GM18873 (cell line): ENCODE measurements at regions not wholly inside any gene's neighbourhood (a gene's known extent, or its start where the extent isn't known, plus 50 kb on each side); places are given as distances from the start of the nearest gene placed in this dataset.
"Not testable (repeated sequence)": the region's sequence is repeated elsewhere in the genome, so short reads cannot be mapped to it uniquely, and the experiment has no call there.

Experiments used
- ATAC-seq: cut with Tn5 transposase; IDR thresholded peaks from one replicate; pipeline ENCODE4 v1.9.1; 2021; ENCODE audit warnings: mild to moderate bottlenecking, moderate library complexity, moderate number of reproducible peaks; ENCODE audit not compliant: unreplicated experiment, low FRiP score

DNA sequence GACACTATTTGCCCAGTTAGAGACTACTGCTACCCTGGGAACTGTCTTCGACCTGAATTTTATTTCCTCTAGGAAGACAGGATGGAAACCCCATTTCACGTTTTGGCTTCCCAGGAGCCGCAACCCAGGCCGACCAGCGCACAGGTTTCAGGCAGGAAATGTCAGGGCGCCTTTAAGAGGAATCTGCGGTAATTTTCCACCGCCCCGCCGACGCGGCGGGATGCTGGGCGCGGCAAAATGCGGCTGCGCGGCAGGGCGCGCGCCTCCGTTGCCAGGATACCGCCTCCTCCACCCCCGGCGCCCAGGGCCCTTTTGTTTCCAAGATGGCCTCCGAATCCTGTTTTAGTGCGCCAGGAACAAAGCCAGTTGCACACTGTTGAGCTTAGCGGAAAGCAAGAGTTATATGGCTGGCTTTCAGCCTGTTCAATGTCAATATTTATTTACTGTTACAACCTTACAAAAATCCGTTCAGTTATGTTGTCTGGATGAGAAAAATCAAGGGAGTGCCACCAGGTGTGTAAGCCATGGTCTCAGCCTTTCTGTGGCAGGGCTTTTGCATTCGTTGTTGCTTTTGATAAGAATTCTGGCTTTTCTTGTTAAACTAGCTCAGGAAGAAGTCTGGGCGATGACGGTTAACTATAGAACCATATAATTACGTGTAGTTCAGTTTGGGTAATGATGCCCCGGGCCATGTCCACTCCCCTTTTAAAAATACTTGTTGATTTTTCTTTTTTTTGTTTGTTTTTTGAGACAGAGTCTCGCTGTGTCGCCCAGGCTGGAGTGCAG, 79.7 kb upstream of the CHD2 start:
- ATAC-seq = peak; percentile 63

DNA sequence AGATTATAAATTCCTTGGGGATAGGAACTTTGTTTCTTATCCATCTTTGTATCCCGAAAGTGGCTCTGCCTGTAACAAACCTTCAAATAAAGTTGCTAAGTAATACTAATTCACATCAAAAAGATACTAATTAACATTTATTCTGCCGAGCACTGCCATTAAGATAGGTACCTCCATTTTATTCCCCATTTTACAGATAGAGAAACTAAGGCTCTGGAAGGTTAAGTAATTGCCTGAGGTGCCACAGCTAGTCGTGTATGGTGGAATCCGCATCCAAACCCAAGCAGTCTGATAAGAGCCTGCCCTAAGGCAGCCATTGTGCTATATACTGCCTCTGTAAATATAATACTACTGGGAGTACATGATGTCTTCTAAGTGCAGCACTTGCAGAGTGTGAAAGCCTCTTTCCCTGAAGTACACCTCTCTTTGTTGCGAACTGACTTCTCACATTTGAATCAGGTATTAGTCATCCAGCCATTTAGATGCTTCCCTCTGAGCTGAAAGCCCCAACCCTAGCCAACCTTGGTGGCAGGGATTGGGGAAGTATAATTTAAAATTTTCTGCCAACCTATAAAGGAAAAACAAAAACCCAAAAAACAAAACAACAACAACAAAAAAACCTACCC, 78.5 kb upstream of the CHD2 start:
- no peak for ATAC-seq

DNA sequence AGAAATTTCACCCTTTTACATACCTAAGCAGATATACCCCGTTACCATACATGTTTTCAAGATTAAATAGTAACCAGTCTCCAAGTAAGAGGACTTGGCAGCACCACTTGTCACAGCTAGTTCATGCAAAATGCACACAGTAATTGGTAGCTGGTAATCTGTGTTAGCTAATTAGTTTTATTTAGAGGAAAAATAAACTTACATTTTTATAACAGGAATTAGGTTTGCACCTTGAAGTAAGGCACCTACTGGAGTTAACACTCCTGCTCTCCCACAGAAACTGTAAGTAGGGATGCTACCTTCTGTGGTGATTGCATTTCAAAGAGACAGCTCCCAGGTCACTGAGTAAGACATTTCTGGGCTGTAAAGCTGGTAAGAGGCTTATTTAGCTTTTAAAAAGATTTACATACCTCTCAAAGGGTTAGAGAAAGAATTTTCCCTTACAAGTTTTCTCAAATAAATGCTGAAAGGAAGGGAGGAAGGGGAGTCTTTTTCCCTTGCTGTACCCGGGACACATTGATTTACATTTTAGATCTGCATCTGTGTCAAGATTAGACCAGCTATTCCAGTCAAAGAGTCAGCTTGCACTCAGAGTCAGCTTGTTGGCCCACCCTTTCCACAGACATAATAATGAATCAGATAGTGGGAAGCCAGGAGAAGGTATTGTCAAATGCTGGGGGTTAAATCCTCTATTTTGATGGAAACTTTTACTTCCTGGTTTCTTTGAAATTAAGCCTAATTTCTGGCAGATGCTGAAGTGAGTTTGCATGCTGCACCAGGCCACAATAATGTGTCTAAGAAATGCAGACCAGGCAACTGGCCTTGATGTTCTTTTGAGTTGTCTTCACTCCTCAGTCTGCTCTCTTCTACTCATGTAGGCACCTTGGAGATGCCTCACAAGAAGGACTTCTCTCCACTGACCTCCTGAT, 77.6 kb upstream of the CHD2 start:
- no peak for ATAC-seq

DNA sequence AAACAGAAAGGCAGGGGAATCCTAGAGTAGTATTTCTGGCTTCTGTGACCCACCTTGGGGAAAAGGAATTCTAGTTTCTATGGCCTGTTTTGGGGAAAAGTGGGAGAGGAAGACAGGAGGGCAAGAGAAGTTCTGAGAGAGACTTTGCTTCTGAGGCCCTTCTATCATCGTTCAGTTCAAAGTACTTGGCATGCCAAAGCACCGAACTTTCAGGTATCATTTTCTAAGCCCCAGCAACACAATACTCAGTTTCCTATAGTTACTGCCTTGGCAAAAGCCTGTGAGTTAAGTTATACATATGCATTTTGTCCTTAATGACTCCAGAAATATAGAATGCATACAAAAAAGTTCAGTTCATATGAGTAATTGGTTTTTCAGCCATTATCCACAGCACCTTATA, 74.1 kb upstream of the CHD2 start:
- no peak for ATAC-seq

DNA sequence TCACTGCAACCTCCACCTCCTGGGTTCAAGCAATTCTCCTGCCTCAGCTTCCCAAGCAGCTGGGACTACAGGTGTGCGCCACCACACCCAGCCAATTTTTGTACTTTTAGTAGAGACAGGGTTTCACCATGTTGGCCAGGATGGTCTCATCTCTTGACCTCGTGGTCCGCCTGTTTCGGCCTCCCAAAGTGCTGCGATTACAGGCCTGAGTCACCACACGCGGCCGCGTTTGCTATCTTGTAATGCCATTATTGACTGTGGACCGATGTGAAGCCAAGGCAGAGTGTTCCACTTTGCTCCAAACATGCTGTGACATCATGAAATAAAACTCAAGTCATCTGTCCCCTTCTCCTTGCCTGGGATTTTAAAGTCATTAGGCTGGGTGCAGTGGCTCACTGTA, 72.1 kb upstream of the CHD2 start:
- ATAC-seq = not testable (repeated sequence)

DNA sequence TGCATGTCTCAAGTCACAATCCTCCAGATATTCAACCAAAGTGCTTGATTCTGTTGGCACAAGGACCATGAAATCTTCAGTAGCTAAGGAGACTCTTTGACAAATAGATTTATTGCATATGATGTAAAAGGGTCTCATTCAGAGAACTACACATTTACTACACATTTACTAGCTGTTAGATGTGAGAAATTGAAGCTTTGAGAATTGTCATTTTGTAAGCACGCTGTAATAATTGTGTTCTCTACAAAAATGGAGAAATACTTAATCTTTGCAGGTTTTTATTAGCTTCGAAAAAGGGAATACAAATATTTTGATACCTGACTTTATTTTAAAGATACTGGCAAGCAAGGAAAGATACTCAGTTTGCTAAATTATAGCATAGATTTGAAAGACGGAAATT, 70.2 kb upstream of the CHD2 start:
- no peak for ATAC-seq

DNA sequence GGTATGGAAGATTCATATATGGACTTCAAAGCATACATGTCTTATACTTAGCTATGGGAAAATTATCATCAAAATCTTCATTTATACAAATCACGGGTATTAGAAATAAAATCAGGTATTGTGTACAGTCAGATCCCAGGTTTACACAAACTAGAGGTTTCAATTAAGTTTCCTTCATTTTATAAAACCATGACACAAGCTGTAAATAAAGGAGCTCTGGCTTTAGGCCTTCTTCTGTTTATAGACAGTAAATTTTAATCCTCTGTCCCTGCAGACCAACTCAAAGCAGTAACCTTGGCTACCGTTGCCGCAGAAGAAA, 68.8 kb upstream of the CHD2 start:
- ATAC-seq = no peak

DNA sequence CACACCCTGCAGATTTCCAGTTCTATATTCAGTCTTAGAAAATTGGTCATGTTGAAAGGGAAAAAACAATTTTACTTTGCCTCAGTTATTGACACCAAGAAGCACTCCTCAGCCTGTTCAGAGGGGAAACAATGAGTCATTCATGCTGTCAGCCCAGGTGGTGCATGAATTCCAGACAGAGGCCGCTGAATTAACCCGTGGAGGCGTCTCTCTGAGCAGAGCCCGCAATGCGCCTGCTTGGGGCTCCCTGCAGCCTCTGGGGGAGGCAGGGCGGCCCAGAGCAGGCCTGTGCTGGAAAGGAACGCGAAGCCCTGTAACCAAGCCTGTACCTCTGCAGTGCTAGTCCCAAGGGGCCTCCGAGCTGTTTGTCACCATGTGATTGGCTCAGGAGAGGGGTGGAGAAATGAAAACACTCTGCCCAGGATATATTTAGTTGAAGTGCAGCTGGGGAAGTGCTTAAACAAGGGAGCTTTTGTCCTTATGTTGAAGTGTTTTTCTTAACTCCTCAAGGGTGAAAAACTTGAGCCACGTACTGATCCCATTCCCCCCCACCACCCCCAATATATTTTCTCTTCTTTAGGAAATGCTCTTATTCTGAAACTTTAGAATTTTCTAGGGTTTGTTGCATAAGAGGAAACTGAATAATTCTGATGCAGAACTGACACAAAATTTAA, 68.3 kb upstream of the CHD2 start:
- ATAC-seq = peak; percentile 98

DNA sequence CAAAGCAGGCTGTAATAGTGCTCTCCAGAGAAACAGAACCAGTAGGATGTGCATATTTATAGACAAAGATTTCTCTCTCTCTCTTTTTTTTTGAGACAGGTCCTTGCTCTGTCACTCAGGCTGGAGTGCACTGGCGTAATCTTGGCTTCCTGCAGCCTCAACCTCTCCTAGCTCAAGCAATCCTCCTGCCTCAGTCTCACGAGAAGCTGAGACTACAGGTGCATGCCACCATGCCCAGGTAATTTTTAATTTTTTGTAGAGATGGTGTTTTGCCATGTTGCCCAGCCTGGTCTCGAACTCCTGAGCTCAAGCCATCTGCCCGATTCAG, 67.1 kb upstream of the CHD2 start:
- ATAC-seq = no peak

DNA sequence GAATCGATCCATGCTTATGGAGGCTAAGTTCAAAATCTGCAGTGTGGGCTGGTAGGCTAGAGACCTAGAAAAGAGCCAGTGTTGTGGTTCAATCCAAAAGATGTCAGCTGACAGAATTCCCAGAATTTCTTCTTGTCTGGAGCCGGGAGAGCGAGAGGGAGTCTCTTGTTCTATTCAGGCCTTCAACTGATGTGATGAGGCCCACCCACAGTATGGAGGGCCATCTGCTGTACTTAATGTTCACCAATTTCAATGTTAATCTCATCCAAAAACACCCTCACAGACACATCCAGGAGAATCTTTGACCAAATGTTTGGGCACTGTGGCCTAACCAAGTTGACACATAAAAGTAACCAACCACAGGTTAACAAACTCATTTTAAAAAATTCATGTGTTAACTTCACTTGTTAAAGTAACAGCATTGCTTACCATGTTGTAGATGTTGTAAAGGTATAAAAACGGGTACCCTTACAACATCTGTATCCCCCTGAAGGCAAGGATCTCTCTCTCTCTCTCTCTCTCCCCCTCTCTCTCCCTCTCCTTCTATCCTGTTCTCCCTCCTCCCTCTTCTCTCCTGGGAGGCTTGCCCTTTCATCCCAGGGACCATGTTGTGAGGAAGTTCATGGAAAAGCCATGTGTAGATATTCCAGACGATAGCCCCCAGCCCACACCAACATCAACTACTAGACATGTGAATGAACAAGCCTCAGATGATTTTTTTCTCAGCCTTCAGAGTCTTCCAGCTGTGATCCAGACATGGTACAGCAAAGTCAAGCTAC, 66.4 kb upstream of the CHD2 start:
- no peak for ATAC-seq

DNA sequence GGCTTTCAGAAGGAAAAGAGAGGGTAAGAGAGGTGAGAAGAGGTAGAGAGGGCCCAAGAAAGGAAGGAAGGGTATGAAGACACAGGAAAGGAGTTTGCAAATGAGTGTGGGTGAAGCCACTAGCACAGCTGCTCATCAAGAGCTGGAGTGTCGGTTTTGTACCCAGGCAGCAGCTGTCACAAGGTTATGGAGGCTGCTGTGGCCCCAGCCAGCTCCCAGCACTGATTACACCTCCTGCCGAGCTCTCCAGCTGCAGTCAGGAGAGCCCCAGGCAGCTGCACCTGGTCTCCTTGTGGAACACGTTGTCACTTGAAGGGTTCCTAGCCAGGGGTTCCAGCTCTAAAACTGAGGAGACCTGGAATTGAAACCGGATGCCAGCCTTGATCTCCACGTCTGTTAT, 60.4 kb upstream of the CHD2 start:
- ATAC-seq = no peak

DNA sequence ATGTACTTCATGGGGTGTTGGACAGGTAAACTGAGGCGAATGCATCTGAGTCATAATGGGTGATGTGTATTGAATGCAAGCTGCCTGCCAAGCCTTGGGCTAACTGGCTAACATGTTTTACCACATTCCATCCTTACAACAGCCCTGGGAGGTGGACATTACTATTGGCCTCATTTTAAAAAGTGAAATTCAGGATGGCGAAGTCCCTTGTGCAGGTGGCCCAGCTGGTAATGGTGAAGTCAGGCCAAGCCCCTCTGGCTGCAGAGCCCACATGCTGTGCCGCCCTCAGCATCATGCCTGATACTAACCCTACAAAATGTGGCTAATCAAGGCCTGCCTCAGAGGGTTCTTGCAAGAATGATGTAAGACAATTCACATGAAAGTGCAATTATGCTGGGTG, 60.0 kb upstream of the CHD2 start:
- ATAC-seq = no peak

DNA sequence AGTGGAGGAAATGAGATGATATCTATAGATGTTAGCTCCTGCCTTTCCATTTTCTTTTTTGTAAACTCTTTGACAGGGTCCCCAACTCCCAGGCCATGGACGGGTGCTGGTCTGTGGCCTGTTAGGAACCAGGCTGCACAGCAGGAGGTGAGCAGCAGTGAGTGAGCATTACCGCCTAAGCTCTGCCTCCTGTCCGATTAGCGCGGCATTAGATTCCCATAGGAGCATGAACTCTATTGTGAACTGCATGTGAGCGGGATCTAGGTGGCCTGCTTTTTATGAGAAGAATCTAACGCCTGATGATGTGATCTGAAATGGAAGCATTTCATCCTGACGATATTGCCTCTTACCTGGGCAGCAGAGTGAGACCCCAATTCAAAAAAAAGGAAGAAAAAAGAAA, 56.8 kb upstream of the CHD2 start:
- ATAC-seq = no peak

DNA sequence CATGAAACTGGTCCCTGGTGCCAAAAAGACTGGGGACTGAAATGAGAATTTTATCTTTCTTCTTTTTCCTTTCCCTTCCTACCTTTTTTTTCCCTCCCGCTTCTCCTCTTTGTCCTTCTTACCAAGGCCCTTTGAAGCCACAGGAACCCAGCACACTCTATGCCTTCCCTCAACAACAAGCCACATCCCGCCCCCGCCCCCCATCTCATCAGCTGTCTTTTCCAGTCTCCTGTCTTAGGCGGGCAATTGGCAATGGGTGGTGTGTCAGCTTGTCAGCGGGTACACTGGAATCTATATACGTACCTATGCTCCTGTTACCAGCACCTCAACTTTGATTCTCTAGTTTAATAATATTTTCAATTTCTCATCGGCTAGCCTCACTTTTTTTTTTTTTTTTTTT, 56.3 kb upstream of the CHD2 start:
- ATAC-seq = no peak

DNA sequence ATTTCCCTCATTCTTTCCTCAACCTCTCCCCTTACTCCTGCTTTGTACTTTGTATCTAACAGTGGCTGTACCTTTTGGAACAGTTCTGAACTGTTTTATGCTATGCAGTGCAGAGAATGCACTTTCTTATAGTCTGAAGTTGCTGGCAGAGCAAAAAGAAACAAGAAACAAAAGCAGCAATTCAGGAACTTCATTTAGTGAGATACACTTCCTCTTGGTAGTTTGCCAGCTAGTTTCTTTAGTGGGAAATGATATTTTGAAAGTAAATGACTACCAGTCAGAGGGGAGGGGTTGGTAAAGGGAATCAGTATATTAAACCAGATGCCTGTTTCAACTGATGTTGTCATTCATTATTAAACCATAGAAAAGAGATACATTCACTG, 55.0 kb upstream of the CHD2 start:
- no peak for ATAC-seq

DNA sequence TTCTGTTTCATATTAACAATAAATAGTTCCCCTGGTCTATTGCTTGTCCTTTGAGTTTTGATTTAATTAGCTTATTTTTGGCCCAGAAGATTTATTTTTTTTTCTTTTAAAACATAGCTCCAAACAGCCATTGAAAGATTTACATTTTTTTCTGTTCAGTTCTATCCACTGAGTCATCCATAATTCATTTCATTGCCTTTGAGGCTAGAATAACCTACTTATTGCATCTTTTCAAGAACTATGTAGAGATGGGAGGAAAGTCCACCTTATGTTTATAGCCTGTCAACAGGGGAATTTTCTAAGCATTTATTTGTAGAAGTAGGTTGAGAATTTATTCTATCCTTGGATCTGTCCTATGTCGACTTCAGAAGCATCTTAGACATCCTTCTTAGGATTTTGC, 53.4 kb upstream of the CHD2 start:
- ATAC-seq = no peak

DNA sequence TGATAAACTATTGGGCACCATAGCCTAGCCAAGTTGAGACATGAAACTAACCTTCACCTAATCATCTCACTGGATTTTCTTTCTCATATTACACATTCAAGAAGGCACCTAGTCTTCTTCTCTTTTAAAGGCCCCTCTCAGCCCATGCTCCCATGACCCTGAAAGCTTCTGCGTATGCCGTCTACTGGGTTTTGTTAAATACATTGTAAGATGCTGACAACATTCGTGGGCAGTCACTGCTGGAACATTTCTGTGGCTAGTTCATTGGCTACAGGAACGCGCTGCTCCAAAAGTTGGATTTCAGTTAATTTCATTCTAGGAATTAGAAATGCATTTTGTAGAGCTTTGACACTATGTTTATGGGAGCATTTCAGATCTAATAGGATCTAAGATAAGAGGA, 52.3 kb upstream of the CHD2 start:
- no peak for ATAC-seq

DNA sequence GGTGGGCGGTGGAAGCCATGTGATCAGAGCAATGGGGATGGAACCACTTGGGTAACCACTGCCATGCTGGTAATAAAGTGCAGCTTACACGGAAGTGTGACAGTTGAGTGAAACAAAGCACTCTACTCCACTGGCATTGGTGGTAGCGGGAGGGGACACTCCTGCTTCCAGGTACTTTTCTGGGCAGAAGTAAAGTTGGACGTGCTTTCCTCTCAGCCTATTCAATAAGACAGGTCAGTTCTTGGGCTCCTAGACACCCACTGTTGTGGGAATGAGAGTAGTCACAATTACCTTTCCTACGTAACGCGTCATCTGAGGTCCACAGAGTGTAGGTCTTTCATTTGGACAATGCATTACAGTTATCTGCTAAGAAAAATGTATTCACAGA, 51.7 kb upstream of the CHD2 start:
- no peak for ATAC-seq

DNA sequence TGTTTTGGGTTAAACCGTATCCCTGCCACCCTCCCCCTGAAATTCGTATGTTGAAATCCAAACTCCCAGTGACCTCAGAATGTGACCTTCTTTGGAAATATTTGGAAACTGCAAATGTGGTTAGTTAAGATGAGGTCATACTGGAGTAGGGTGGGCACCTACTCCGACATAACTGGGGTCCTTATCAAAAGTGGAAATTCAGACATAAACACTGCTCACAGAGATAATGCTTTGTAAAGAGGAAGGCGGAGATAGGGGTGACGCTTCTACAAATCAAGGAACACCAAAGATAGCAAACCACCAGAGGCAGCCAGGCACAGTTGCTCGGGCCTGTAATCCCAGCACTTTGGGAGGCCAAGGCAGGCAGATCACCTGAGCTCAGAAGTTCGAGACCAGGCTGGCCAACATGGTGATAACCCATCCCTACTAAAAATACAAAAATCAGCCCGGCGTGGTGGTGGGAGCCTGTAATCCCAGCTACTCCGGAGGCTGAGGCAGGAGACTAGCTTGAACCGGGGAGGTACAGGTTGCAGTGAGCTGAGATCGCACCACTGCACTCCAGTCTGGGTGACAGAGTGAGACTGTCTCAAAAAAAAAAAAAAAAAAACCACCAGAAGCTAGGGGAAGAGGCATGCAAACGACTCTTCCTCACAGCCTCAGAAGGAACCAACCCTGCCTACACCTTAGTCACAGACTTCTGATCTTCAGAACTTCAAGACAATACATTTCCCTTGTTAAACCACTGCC, 51.1 kb upstream of the CHD2 start:
- ATAC-seq = no peak

DNA sequence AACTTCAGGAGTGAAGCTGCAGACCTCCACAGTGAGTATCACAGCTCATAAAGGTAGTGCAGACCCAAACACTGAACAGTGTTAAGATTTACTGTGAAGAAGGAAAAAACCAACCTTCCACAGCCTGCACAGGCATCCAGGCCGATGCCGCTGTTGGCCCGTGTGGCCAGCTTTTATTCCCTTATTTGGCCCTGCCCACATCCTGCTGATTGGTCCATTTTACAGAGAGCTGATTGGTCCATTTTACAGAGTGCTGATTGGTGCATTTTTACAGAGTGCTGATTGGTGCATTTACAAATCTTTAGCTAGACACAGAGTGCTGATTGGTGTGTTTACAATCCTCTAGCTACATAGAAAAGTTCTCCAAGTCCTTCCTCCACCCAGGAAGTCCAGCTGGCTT, 49.9 kb upstream of the CHD2 start:
- not testable (repeated sequence) for ATAC-seq
